Heart right ventricle (tissue), 16 donors: ENCODE measurements at regions not wholly inside any gene's neighbourhood (a gene's known extent, or its start where the extent isn't known, plus 50 kb on each side); places are given as distances from the start of the nearest gene placed in this dataset.

Experiments
- ATAC-seq, 8 donors: fragments of 200-7000 bp; cut with Tn5 transposase; one replicate each; pipeline ENCODE4 v1.9.1; 2020; ENCODE audit warnings: mild to moderate bottlenecking in 8 of 8, moderate library complexity in 8 of 8, moderate number of reproducible peaks in 1 of 8
- DNase-seq, 2 donors: peaks; one replicate each; pipeline ENCODE4 v3.0.0-alpha.2; 2020
- H3K27ac ChIP-seq, 10 donors: fragments of 200-600 bp; sonication (generic) in 2 of 10; one replicate each; pipeline versions ENCODE4 v1.5.0 to v1.8.0; 2020 to 2022; ENCODE audit warnings: mild to moderate bottlenecking in 3 of 10
- H3K27me3 ChIP-seq, 7 donors: fragments of 200-600 bp; one replicate each; pipeline ENCODE4 v1.8.0; 2021 to 2022; ENCODE audit warnings: mild to moderate bottlenecking in 2 of 7
- H3K36me3 ChIP-seq, 9 donors: fragments of 200-600 bp; sonication (generic) in 1 of 9; one replicate each; pipeline versions ENCODE4 v1.5.0 to v1.8.0; 2020 to 2022; ENCODE audit warnings: mild to moderate bottlenecking in 2 of 9
- H3K4me1 ChIP-seq, 9 donors: fragments of 200-600 bp; sonication (generic) in 1 of 9; one replicate each; pipeline versions ENCODE4 v1.5.0 to v1.8.0; 2020 to 2022; ENCODE audit warnings: mild to moderate bottlenecking in 4 of 9
- H3K4me3 ChIP-seq, 10 donors: fragments of 200-600 bp; sonication (generic) in 2 of 10; one replicate each; pipeline versions ENCODE4 v1.5.0 to v1.8.0; 2020 to 2022; ENCODE audit warnings: mild to moderate bottlenecking in 7 of 10, moderate library complexity in 2 of 10
- H3K9me3 ChIP-seq, 11 donors: fragments of 200-600 bp in 10 of 11; sonication (generic) in 2 of 11; one replicate each; pipeline versions ENCODE4 v1.5.0 to v1.8.0; 2013 to 2022; ENCODE audit warnings: mild to moderate bottlenecking in 2 of 11, control low read depth in 1 of 11, moderate library complexity in 1 of 11
- WGBS, 2 donors: extraction: QIAGEN DNeasy Blood & Tissue Kit; methylation state at CpG; one replicate each; pipeline ENCODE4 v1.1.7; 2013; ENCODE audit warnings: inconsistent platforms in 1 of 2; 5-methylcytosine and 5-hydroxymethylcytosine counted together
- intact Hi-C, 10 donors: fragments of 100-400 bp; cut with DNase I; formaldehyde crosslinking; loops; one replicate each; pipeline versions ENCODE4 v1.11.1 to v1.14.2; 2022
- TF ChIP-seq, protein P1 (sequence below), 9 donors: fragments of 200-600 bp; sonication (generic) in 2 of 9; IDR thresholded peaks; one replicate each; pipeline versions ENCODE4 v1.5.0 to v1.8.0; 2021 to 2022; ENCODE audit warnings: antibody characterized with exemption in 9 of 9, mild to moderate bottlenecking in 5 of 9, moderate library complexity in 1 of 9
- donor health status: Arrhythmogenic right ventricular cardiomyopathy.
- donor health status: ischemic (EF 13 %, LVEDD 7.1; RV severe dilation, severe dysfunction).
- donor health status: healthy with polysubstance abuse.
- donor health status: DM: no; HTN: yes; CAD: no.
- donor health status: DM: no; HTN: no; CAD: no.
- donor health status: ischemic (EF 25% LVEDD 6.9; RV normal size, moderate dysfunction).
- donor health status: ischemic (EF 25% LVEDD 5.7; RV mildly dilated, moderate dysfunction).
- donor health status: healthy.
- donor health status: DM: yes; HTN: yes; CAD: no.
- donor health status: Ischemic cardiomyopathy.
- donor health status: ischemic (EF 35%, LVEDD 5.7; RV mildly dilated, moderate dysfunction).
- donor health status: nonischemic (EF 11% LVEDD 7.7; RV severe dilation, severe dysfunction).
- donor health status: DM: yes; HTN: yes; CAD: no.
- donor health status: PGD.
- donor health status: ischemic (EF 29% LVEDD 5.4; RV normal size, mild dysfunction).
- donor health status: nonischemic (EF 23%, LVEDD 6.1; RV moderate dilation, normal function).

DNA sequence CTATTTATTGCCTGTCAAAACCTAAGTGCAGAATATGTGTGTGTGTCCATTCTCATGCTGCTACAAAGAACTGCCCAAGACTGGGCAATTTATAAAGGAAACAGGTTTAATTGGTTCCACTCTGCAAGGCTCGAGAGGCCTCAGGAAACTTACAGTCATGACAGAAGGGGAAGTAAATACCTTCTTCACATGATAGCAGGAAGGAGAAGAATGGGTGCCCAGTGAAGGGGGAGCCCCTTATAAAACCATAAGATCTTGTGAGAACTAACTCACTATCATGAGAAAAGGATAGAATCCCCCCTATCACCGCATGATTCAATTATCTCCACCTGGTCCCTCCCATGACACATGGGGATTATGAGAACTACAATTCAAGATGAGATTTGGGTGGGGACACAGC lies 300.7 kb upstream of the SNX7 start:
- WGBS, 2 donors, result 81 to 85% methylated on average over 2 of the region's 2 CpGs
- TF ChIP-seq, protein P1, sequence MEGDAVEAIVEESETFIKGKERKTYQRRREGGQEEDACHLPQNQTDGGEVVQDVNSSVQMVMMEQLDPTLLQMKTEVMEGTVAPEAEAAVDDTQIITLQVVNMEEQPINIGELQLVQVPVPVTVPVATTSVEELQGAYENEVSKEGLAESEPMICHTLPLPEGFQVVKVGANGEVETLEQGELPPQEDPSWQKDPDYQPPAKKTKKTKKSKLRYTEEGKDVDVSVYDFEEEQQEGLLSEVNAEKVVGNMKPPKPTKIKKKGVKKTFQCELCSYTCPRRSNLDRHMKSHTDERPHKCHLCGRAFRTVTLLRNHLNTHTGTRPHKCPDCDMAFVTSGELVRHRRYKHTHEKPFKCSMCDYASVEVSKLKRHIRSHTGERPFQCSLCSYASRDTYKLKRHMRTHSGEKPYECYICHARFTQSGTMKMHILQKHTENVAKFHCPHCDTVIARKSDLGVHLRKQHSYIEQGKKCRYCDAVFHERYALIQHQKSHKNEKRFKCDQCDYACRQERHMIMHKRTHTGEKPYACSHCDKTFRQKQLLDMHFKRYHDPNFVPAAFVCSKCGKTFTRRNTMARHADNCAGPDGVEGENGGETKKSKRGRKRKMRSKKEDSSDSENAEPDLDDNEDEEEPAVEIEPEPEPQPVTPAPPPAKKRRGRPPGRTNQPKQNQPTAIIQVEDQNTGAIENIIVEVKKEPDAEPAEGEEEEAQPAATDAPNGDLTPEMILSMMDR (IDR thresholded peaks at IDR 0.05), result no peak
- intact Hi-C loops, result no loop called here

DNA sequence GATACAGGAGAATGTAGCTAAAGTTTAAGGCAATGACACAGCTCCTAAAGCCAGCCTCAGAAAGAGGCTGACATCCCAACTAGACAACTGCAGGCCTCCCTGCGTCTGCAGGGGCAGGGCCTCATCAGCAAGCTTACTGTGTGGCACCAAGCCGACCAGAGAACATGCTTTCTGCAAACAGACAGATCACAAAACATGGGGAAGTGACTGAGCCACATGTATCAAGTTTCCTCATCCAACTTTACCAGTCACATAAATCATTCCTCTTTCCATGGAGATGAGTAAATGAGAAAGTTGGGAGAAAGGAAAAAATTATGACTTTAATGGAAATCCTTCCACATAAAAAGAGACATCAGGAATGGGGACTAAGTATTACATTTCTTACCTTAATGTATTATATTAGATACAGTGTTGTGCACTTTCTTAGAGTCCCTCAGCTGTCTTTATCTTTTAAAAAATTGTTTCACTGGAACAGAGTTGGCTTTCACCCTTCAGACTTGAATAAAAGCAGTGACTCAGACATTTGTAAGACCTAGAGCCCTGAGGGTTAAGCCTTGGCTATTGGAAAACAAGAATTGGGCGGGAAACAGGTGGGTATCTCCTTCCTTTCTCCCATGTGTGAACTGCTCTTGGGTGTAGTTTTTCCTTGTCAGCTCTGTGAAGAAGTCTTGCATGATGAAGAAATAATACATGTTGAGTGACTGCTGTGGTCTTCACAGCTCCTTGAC lies 305.7 kb upstream of the SNX7 start:
- no peaks in the 10 kb centered on the region for H3K36me3 ChIP-seq
- intact Hi-C loops, result no loop called here
- no peaks in the 10 kb centered on the region for H3K27me3 ChIP-seq
- H3K4me3 ChIP-seq, result no peak overlapping the region
- no peak for ATAC-seq
- TF ChIP-seq, protein P1 (IDR thresholded peaks at IDR 0.05), result no peak
- no peaks in the 10 kb centered on the region for H3K9me3 ChIP-seq
- H3K27ac ChIP-seq, result no peak overlapping the region
- H3K4me1 ChIP-seq, result no peaks in the 10 kb centered on the region
- WGBS, 2 donors, result 74 to 84% methylated on average over 3 of the region's 3 CpGs
- no peak for DNase-seq

More for the DNA sequence above, 300.7 kb upstream of the SNX7 start:
- Histone ChIP-seq H3K4me1 (peaks cover 0 to 3% (median 0%) of the 10 kb centered on the region in 9 donors), H3K4me3 (no peak overlapping the region), H3K27ac (no peak overlapping the region), H3K9me3 (peaks cover 0 to 6% (median 0%) of the 10 kb centered on the region in 11 donors), H3K27me3 (no peaks in the 10 kb centered on the region), H3K36me3 (no peaks in the 10 kb centered on the region)
- no peak for DNase-seq
- no peak for ATAC-seq

DNA sequence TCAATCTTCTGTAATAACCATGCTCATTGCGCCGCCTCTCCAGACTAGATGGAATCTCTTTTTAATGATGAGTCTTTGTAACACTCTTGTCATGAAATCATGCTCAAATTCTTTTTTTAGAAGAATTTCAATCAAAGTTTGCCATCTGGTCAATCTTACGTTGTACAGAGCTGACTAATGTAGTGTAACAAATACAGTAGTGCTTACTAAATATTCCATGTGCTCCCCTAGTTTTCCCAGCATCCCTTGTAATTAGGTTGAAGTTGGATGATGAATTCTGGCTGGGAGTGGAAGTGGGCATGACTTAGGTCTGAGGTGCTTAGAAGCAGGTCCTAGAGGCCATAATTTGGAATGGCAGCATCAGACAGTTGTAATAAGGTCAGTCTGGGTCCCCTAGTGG lies 309.1 kb upstream of the SNX7 start:
- no peaks in the 10 kb centered on the region for H3K27me3 ChIP-seq
- WGBS, 2 donors, result 91 to 95% methylated on average over 3 of the region's 3 CpGs
- no peak for DNase-seq
- no peaks in the 10 kb centered on the region for H3K9me3 ChIP-seq
- no peaks in the 10 kb centered on the region for H3K36me3 ChIP-seq
- no peak for ATAC-seq
- no peak overlapping the region for H3K4me3 ChIP-seq
- intact Hi-C loops, result no loop called here
- no peaks in the 10 kb centered on the region for H3K4me1 ChIP-seq
- H3K27ac ChIP-seq, result no peak overlapping the region
- TF ChIP-seq, protein P1 (IDR thresholded peaks at IDR 0.05), result no peak

DNA sequence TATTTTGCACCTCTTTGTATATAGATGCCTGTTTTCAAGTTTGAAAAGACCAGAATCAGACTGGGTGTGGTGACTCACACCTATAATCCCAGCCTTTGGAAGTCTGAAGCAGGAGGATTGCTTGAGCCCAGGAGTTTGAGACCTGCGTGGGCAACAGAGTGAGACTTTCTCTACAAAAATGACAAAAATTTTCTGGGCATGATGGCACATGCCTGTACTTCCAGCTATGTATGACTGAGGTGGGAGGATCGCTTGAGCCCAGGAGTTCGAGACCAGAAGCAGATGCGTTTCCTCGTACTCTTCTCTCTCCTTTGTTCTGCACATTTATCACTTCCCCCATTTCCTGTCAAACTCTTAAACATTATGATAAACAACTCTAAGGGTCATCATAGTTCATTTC lies 310.0 kb upstream of the SNX7 start:
- Histone ChIP-seq H3K36me3 (no peaks in the 10 kb centered on the region), H3K4me3 (no peak overlapping the region), H3K27me3 (no peaks in the 10 kb centered on the region), H3K4me1 (no peaks in the 10 kb centered on the region), H3K27ac (no peak overlapping the region), H3K9me3 (no peaks in the 10 kb centered on the region)
- intact Hi-C loops, result no loop called here
- no peak for ATAC-seq
- no peak for DNase-seq
- 54 to 63% methylated on average over 5 of the region's 5 CpGs for WGBS, 2 donors
- TF ChIP-seq, protein P1 (IDR thresholded peaks at IDR 0.05), result no peak
